Fibroblast of villous mesenchyme (primary cell): ENCODE measurements at regions not wholly inside any gene's neighbourhood (a gene's known extent, or its start where the extent isn't known, plus 50 kb on each side); places are given as distances from the start of the nearest gene placed in this dataset.
A peak's percentile ranks its signal among the peaks of the same experiment; 100 is the strongest.

Experiments
- DNase-seq: peaks from one replicate; pipeline ENCODE4 v3.0.0-alpha.2; 2010; ENCODE audit warnings: low read depth
- H3K4me3 ChIP-seq: 2 replicates; pipeline ENCODE4 v1.5.1; 2011; ENCODE audit warnings: low read depth, mild to moderate bottlenecking, low read length
- CTCF ChIP-seq: IDR thresholded peaks from 2 replicates; pipeline ENCODE4 v1.5.1; 2012; ENCODE audit warnings: low read depth, mild to moderate bottlenecking, low read length; ENCODE audit not compliant: insufficient read depth

DNA sequence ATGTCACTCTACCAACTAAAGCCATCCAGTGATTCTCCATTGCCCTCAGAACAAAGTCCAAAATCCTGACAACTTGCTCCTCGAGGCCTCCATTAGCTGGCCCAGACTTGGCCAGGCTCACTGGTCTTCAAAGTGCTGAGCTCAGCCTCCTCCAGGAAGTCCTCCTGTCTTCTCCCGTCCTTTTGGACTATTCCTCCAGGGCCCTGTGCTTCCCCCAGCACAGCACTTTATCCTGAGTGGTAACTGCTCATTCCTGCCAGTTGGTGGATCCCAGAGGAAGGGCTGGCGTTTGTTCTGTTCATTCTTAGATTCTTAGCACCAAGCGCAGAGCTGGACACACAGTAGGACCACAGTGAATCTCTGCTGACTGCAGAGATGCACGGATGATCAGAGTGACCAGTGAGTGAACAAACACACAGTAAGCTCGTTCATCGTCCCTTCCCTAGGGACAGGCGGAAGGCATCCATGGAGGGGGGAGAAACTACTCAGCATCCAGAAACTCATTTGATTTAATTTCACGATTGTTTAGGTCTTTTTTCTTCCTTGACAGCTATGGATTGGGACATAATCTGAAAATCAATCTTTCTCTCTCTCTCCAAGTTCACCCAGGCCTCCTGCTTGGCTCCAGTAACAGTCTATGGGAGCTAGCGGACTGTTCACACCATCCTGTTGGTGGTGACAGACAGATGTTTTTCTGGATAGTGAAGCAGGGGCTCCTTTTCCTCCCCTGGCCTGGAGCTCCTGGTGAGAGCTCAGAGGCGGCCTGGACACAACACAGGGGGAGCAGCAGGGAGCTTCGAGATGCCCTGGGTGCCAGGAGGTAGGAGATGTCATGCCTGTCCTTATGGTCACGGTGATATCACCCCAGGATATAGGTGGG is 180.2 kb downstream of the PTPRU start:
- DNase-seq = no peak
- H3K4me3 ChIP-seq = no peak overlapping the region
- TF ChIP-seq CTCF = peak; percentile 29

DNA sequence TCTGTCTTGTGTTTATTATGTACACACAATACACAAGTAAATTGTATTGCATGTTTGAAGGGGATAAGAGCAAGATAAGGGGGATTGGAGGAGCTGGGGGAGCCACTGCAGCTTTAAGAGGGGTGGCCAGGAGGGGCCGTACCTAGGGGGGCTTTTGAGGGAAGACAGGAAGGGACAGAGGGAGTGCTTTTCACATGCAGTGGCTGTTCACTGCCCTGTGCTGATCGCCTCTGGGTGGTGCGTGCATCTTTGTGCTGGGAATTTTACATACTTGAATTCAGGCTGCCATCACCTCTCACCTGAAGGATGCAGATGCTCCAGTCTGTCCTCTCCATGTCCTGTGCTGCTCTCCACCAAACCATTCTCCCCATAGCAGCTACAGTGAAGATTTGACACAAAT is 179.5 kb downstream of the PTPRU start:
- no peak for TF ChIP-seq CTCF
- no peak overlapping the region for H3K4me3 ChIP-seq
- DNase-seq = no peak

DNA sequence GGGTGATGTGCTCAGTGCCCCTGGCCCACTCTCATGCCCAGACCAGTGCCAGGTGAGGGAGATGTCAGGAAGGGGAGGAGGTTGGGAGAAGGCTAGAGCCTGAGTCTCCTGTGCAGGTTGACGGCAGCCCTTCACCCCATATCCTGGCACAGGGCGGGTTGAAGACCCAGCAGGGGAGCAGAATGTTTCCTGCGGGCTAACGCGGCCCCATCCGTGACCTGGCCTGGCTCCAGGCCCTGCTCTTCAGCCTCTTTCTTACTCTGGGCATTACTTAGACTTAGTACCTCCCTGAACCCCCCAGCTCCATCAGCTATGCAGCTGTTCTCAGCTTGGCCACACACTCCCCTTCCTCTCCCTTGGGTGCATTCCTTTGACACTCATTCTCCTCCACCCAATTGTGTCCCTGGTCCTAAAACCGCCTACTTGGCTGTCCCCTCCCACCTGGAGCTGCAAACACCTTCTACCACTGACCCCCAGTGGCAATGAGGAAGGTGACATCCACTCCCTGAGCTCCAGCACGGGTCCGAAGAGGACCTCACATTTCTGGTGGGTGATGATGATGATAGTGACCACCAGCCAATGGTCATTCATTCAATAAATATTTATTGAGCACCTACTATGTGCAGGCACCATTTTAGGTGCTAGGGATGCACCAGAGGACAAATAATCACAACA is 179.0 kb downstream of the PTPRU start:
- H3K4me3 ChIP-seq = no peak overlapping the region
- no peak for TF ChIP-seq CTCF
- DNase-seq = no peak

GRCh38 chr1:29414086-29414485 is 177.8 kb downstream of the PTPRU start:
- TF ChIP-seq CTCF = no peak
- H3K4me3 ChIP-seq = no peak overlapping the region

DNA sequence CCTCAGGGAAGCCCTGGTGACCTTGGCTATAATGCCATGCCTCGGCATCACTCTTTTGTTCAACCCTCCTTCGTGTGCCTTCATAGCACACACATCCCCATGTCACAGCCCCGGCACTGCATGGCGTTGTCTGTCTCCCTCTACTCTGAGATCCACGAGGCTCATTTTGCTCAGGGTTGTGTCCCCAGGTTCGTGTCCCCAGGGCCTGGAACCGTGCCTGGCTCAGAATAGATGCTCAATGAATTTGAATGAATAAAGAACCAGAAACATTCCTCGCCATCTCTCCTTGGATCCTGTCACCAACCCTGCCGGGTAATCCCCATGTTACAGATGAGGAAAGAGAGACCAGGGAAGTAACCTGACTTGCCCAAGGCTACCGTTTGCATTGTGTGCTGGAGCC is 177.3 kb downstream of the PTPRU start:
- no peak overlapping the region for H3K4me3 ChIP-seq
- no peak for DNase-seq
- TF ChIP-seq CTCF = no peak

More at GRCh38 chr1:29414086-29414485, 177.8 kb downstream of the PTPRU start:
- no peak for DNase-seq

GRCh38 chr1:29412591-29412990 is 176.3 kb downstream of the PTPRU start:
- DNase-seq = no peak
- no peak for TF ChIP-seq CTCF

More at GRCh38 chr1:29412591-29412990, 176.3 kb downstream of the PTPRU start:
- no peak overlapping the region for H3K4me3 ChIP-seq
